ENCODE measurements at regions not wholly inside any gene's neighbourhood (a gene's known extent, or its start where the extent isn't known, plus 50 kb on each side); places are given as distances from the start of the nearest gene placed in this dataset.

DNA sequence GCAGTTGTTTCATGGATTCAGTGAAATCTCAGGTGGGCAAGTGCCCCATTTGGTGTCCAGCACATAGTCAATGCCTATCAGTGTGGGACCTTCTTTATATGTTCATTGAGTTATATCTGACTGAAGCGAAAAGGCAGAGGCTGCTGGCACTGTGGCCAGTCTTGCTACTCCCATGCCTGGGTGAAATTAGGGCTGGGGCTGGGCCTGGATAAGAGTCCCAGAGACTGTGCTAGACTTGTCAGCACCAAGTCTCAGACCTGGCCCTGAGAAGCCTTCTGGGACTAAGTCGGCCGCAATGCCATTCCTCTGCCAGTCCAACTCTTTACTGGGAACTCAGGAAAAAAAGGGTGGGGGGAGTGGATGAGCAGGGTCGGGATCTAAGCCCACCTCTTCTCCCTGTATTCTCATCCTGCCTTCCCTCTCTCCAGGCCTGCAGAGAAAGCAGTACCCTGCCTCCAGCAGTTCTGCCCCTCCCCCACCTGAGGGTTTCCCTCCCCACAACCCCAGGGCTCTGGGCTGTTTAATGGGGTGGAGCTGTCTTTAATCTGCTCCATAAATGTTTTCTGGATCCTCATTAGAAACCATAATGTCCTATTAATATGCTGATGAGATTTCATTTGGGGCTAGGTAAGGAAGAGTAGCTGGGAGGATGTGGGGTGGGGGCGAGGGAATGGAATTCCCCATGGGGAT lies 153.5 kb upstream of the PJA1 start:
- ATAC-seq, result no peak
- POLR2A ChIA-PET, result no interaction called here
- TF ChIP-seq TCF7L2 (IDR thresholded peaks at IDR 0.05; ENCODE audit: low read depth, low read length) (no peak), SIN3A (IDR thresholded peaks at IDR 0.05; ENCODE audit: borderline replicate concordance, insufficient read depth, low read depth, low read length) (no peak), POLR2AphosphoS5 (IDR thresholded peaks at IDR 0.05; ENCODE audit: low read depth, low read length) (no peak)
- TF ChIP-seq, protein P1, sequence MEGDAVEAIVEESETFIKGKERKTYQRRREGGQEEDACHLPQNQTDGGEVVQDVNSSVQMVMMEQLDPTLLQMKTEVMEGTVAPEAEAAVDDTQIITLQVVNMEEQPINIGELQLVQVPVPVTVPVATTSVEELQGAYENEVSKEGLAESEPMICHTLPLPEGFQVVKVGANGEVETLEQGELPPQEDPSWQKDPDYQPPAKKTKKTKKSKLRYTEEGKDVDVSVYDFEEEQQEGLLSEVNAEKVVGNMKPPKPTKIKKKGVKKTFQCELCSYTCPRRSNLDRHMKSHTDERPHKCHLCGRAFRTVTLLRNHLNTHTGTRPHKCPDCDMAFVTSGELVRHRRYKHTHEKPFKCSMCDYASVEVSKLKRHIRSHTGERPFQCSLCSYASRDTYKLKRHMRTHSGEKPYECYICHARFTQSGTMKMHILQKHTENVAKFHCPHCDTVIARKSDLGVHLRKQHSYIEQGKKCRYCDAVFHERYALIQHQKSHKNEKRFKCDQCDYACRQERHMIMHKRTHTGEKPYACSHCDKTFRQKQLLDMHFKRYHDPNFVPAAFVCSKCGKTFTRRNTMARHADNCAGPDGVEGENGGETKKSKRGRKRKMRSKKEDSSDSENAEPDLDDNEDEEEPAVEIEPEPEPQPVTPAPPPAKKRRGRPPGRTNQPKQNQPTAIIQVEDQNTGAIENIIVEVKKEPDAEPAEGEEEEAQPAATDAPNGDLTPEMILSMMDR (IDR thresholded peaks at IDR 0.05), result no peak
- TF ChIP-seq, protein P2, sequence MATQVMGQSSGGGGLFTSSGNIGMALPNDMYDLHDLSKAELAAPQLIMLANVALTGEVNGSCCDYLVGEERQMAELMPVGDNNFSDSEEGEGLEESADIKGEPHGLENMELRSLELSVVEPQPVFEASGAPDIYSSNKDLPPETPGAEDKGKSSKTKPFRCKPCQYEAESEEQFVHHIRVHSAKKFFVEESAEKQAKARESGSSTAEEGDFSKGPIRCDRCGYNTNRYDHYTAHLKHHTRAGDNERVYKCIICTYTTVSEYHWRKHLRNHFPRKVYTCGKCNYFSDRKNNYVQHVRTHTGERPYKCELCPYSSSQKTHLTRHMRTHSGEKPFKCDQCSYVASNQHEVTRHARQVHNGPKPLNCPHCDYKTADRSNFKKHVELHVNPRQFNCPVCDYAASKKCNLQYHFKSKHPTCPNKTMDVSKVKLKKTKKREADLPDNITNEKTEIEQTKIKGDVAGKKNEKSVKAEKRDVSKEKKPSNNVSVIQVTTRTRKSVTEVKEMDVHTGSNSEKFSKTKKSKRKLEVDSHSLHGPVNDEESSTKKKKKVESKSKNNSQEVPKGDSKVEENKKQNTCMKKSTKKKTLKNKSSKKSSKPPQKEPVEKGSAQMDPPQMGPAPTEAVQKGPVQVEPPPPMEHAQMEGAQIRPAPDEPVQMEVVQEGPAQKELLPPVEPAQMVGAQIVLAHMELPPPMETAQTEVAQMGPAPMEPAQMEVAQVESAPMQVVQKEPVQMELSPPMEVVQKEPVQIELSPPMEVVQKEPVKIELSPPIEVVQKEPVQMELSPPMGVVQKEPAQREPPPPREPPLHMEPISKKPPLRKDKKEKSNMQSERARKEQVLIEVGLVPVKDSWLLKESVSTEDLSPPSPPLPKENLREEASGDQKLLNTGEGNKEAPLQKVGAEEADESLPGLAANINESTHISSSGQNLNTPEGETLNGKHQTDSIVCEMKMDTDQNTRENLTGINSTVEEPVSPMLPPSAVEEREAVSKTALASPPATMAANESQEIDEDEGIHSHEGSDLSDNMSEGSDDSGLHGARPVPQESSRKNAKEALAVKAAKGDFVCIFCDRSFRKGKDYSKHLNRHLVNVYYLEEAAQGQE (IDR thresholded peaks at IDR 0.05; ENCODE audit: insufficient read depth in 1 of 2, low read depth in 2 of 2, low read length in 1 of 2), result no peak
- Histone ChIP-seq H3K27ac (ENCODE audit: low read length) (no peak overlapping the region), H3K36me3 (ENCODE audit: control insufficient read depth, insufficient read depth, low read length) (no peaks in the 10 kb centered on the region), H3K4me1 (ENCODE audit: control insufficient read depth, insufficient read depth, low read length) (no peaks in the 10 kb centered on the region), H3K4me3 (ENCODE audit: low read depth in 2 of 2, low read length in 2 of 2) (no peak overlapping the region), H3K9me3 (ENCODE audit: control insufficient read depth, insufficient read depth, low read depth, low read length) (no peaks in the 10 kb centered on the region), H3K27me3 (ENCODE audit: control insufficient read depth, insufficient read depth, low read length) (no peaks in the 10 kb centered on the region)
- intact Hi-C loops (cut with micrococcal nuclease; ENCODE audit: unreplicated experiment) (no loop called here), in situ Hi-C loops (cut with HindIII; ENCODE audit: low pct_unique_long_range_greater_than_20kb, low sequenced_read_pairs) (no loop called here)
- CTCF ChIA-PET, result no interaction called here
- no peak for DNase-seq (ENCODE audit: low read depth, low spot score)
- no TSS peak for BruUV-seq (replicated peaks)

DNA sequence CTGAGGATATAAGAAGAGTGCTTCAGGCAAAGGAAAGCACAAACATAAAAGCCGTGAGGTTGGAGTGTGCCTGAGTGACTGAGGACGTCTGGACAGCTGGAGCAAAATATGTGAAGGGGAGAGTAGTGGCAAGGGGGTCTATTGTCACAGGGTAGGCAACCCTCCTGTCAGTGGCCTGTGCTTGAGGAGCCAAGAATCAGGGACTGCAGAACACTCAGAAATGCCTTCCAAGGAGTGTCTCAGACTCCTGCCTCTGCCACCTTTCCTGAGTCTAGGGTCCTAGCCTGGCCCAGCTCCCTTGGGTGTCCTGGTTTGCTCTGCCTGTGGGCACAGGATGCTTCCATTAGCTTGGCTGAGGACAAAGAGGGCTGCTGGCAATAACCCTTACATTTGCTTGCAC lies 152.5 kb upstream of the PJA1 start:
- H3K27me3 ChIP-seq (ENCODE audit: control insufficient read depth, insufficient read depth, low read length), result no peaks in the 10 kb centered on the region
- ChIA-PET POLR2A (no interaction called here), CTCF (no interaction called here)
- intact Hi-C loops (cut with micrococcal nuclease; ENCODE audit: unreplicated experiment), result no loop called here
- no peak overlapping the region for H3K27ac ChIP-seq (ENCODE audit: low read length)
- no peaks in the 10 kb centered on the region for H3K4me1 ChIP-seq (ENCODE audit: control insufficient read depth, insufficient read depth, low read length)
- ATAC-seq, result no peak
- no TSS peak for BruUV-seq (replicated peaks)
- in situ Hi-C loops (cut with HindIII; ENCODE audit: low pct_unique_long_range_greater_than_20kb, low sequenced_read_pairs), result no loop called here
- no peaks in the 10 kb centered on the region for H3K9me3 ChIP-seq (ENCODE audit: control insufficient read depth, insufficient read depth, low read depth, low read length)
- H3K36me3 ChIP-seq (ENCODE audit: control insufficient read depth, insufficient read depth, low read length), result no peaks in the 10 kb centered on the region
- DNase-seq (ENCODE audit: low read depth, low spot score), result no peak
- no peak overlapping the region for H3K4me3 ChIP-seq (ENCODE audit: low read depth in 2 of 2, low read length in 2 of 2)
- TF ChIP-seq SIN3A (IDR thresholded peaks at IDR 0.05; ENCODE audit: borderline replicate concordance, insufficient read depth, low read depth, low read length) (no peak), POLR2AphosphoS5 (IDR thresholded peaks at IDR 0.05; ENCODE audit: low read depth, low read length) (no peak), TCF7L2 (IDR thresholded peaks at IDR 0.05; ENCODE audit: low read depth, low read length) (no peak)
- TF ChIP-seq, protein P2 (IDR thresholded peaks at IDR 0.05; ENCODE audit: insufficient read depth in 1 of 2, low read depth in 2 of 2, low read length in 1 of 2), result no peak
- TF ChIP-seq, protein P1 (IDR thresholded peaks at IDR 0.05), result no peak
